AG09309 (cell line): ENCODE measurements at regions not wholly inside any gene's neighbourhood (a gene's known extent, or its start where the extent isn't known, plus 50 kb on each side); places are given as distances from the start of the nearest gene placed in this dataset.

ENCODE experiments used
- DNase-seq: peaks from one replicate; pipeline ENCODE4 v3.0.0-alpha.2; 2010; ENCODE audit warnings: low read depth
- H3K4me3 ChIP-seq: 2 replicates; pipeline ENCODE4 v1.5.1; 2011; ENCODE audit warnings: mild to moderate bottlenecking, low read depth, low read length, moderate library complexity; ENCODE audit not compliant: control insufficient read depth
- CTCF ChIP-seq: IDR thresholded peaks from 2 replicates; pipeline ENCODE4 v1.5.1; 2011; ENCODE audit warnings: mild to moderate bottlenecking, low read depth, low read length, inconsistent platforms; ENCODE audit not compliant: insufficient read depth, control insufficient read depth; ENCODE audit errors: missing control alignments

DNA sequence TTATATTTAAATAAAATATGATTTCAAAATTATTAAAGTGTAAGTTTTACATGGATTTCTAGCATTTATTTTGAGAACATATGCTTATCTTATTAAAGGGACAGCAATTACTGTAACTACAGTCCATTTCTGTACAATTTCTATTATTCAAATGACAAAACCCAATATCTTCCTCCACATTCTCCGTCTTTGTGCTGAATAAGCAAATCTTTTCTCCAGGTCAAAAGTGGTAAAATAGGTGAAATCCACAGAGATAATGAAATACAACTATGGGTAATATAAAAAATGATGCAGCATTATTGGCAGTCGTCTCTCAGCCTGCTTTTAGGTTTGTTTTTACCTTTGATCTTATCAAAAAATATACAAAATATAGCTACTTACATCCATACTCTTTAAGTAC lies 79.4 kb upstream of the OTX2 start:
- no peak for TF ChIP-seq CTCF
- no peak overlapping the region for H3K4me3 ChIP-seq
- no peak for DNase-seq

DNA sequence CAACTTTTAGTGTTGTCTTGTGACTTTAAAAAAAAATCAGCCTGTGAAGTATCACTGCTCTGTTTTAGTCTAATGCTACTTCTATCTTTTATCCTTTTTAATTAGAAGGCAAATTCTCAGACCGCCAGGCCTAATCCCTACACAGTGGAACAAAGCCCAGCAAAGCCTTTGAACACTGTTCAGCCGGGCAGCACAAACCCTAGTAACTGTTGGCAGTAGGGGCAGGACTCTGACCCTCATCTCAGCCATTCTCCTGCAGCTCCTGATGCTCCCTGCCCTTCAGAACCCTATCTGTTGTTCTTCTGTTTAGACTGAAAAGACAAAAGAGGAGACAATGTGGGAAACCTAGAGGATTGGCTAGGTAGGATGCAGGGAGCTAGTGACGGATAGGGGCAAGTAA lies 78.0 kb upstream of the OTX2 start:
- no peak overlapping the region for H3K4me3 ChIP-seq
- TF ChIP-seq CTCF = no peak
- DNase-seq = no peak

- no peak overlapping the region for H3K4me3 ChIP-seq
- DNase-seq = no peak
- no peak for TF ChIP-seq CTCF
These were observed 76.9 kb upstream of the OTX2 start for GRCh38 chr14:56887216-56887615.

GRCh38 chr14:56886471-56887062 lies 76.3 kb upstream of the OTX2 start:
- H3K4me3 ChIP-seq = no peak overlapping the region
- TF ChIP-seq CTCF = no peak
- DNase-seq = no peak

- no peak overlapping the region for H3K4me3 ChIP-seq
- TF ChIP-seq CTCF = no peak
- DNase-seq = no peak
These were observed 75.5 kb upstream of the OTX2 start for GRCh38 chr14:56885825-56886224.

DNA sequence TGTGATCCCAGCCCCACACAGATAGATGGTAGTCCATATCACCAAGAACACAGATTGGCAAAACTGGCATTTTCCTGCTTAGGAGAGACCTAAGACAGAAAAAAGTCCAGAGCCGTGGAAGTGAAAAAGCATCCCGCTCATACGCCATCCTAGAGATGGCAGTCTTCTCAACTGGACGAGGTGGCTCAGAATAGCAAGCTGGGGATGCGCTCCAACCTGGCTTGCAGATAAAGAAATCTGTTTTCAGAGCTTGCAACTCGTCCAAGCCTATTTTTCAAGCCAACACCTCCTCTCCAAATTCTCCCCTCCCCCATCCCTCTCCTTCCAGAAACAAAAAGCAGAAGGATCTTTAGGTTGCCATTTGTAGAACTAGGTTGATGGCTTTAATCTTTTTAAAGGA lies 74.3 kb upstream of the OTX2 start:
- TF ChIP-seq CTCF = no peak
- no peak for DNase-seq
- H3K4me3 ChIP-seq = no peak overlapping the region

DNA sequence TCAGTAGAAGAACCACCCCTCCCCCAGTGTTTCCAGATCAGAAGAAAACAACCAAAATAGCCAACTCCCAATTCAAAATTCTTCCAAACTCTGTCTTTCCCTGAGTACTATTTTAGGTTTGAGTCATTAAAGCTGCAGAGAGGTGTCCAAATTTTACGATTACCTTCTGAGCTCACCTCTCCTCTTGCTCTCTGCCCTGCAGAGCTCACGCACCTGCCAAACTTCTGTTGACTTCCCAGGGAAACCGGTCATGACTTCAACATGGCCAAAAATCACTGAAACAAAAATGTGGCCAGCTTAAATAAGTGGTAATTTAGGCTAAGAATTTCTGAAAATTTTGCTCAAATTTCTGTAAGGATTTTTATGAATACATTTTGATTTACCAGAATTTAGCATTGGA lies 70.9 kb upstream of the OTX2 start:
- no peak for DNase-seq
- H3K4me3 ChIP-seq = no peak overlapping the region
- TF ChIP-seq CTCF = no peak
